Inflammatory macrophage treated with lipopolysaccharide for 1 hour (primary cell): ENCODE measurements at regions not wholly inside any gene's neighbourhood (a gene's known extent, or its start where the extent isn't known, plus 50 kb on each side); places are given as distances from the start of the nearest gene placed in this dataset.
"Not testable (repeated sequence)": the region's sequence is repeated elsewhere in the genome, so short reads cannot be mapped to it uniquely, and the experiment has no call there.

ENCODE experiments used
- DNase-seq, 2 donors: peaks; one replicate each; pipeline ENCODE4 v3.0.0-alpha.2; 2020 to 2022

GRCh38 chr11:13782390-13783075 is 114.1 kb downstream of the FAR1 start:
- DNase-seq, result peak in 1 of 2 donors; percentile 8

- DNase-seq, result no peak
Measured at GRCh38 chr11:13784441-13784840, 116.0 kb downstream of the FAR1 start.

- DNase-seq, result no peak
Measured at GRCh38 chr11:13784855-13785254, 116.4 kb downstream of the FAR1 start.

- DNase-seq, result no peak
Measured at GRCh38 chr11:13786688-13787087, 118.2 kb downstream of the FAR1 start.

- DNase-seq, result not testable (repeated sequence)
Measured at GRCh38 chr11:13797616-13798015, 129.1 kb downstream of the FAR1 start.

GRCh38 chr11:13800901-13801300 is 132.4 kb downstream of the FAR1 start:
- DNase-seq, result no peak

GRCh38 chr11:13818325-13818724 is 144.2 kb upstream of the SPON1 start:
- DNase-seq, result no peak

- DNase-seq, result peak in 1 of 2 donors; percentile 21
Measured at GRCh38 chr11:13826505-13827278, 135.8 kb upstream of the SPON1 start.

GRCh38 chr11:13831696-13832095 is 130.8 kb upstream of the SPON1 start:
- no peak for DNase-seq

GRCh38 chr11:13834463-13834862 is 128.1 kb upstream of the SPON1 start:
- DNase-seq, result no peak

GRCh38 chr11:13836666-13837065 is 125.9 kb upstream of the SPON1 start:
- no peak for DNase-seq

GRCh38 chr11:13837286-13837685 is 125.2 kb upstream of the SPON1 start:
- no peak for DNase-seq

- no peak for DNase-seq
Measured at GRCh38 chr11:13841393-13841792, 121.1 kb upstream of the SPON1 start.

- DNase-seq, result no peak
Measured at GRCh38 chr11:13848031-13848430, 114.5 kb upstream of the SPON1 start.

GRCh38 chr11:13850231-13851005 is 112.1 kb upstream of the SPON1 start:
- DNase-seq, result peak; percentile 35 to 81

- no peak for DNase-seq
Measured at GRCh38 chr11:13851691-13852090, 110.8 kb upstream of the SPON1 start.

GRCh38 chr11:13852481-13852880 is 110.0 kb upstream of the SPON1 start:
- DNase-seq, result no peak

GRCh38 chr11:13857828-13858227 is 104.7 kb upstream of the SPON1 start:
- DNase-seq, result no peak

GRCh38 chr11:13859892-13860291 is 102.6 kb upstream of the SPON1 start:
- DNase-seq, result no peak

GRCh38 chr11:13861411-13861810 is 101.1 kb upstream of the SPON1 start:
- DNase-seq, result no peak

GRCh38 chr11:13862845-13863392 is 99.6 kb upstream of the SPON1 start:
- DNase-seq, result no peak

- no peak for DNase-seq
Measured at GRCh38 chr11:13868710-13869397, 93.7 kb upstream of the SPON1 start.

- no peak for DNase-seq
Measured at GRCh38 chr11:13869398-13869886, 93.1 kb upstream of the SPON1 start.
